ENCODE measurements at regions not wholly inside any gene's neighbourhood (a gene's known extent, or its start where the extent isn't known, plus 50 kb on each side); places are given as distances from the start of the nearest gene placed in this dataset.
"Not testable (repeated sequence)": the region's sequence is repeated elsewhere in the genome, so short reads cannot be mapped to it uniquely, and the experiment has no call there.

- ATAC-seq (no peak), DNase-seq (no peak)
- WGBS, 2 donors, result 93% methylated on average over 3 of the region's 3 CpGs
- Histone ChIP-seq H3K27me3 (peaks cover 0 to 2% (median 0%) of the 10 kb centered on the region in 7 donors), H3K27ac (no peak overlapping the region), H3K4me3 (no peak overlapping the region), H3K36me3 (no peaks in the 10 kb centered on the region), H3K4me1 (no peaks in the 10 kb centered on the region), H3K9me3 (no peaks in the 10 kb centered on the region)
- no peak for TF ChIP-seq CTCF (IDR thresholded peaks at IDR 0.05)
- intact Hi-C loops (cut with DNase I), result no loop called here
Observed at GRCh38 chr1:43019226-43019625, 60.6 kb upstream of the SLC2A1 start.

- Histone ChIP-seq H3K36me3 (no peaks in the 10 kb centered on the region), H3K4me3 (no peak overlapping the region), H3K27me3 (peaks cover 0 to 2% (median 0%) of the 10 kb centered on the region in 7 donors), H3K9me3 (no peaks in the 10 kb centered on the region), H3K27ac (no peak overlapping the region), H3K4me1 (no peaks in the 10 kb centered on the region)
- ATAC-seq (no peak), DNase-seq (no peak)
- WGBS, 2 donors, result 92 to 96% methylated on average over 3 of the region's 3 CpGs
- intact Hi-C loops (cut with DNase I), result no loop called here
- TF ChIP-seq CTCF (IDR thresholded peaks at IDR 0.05), result no peak
Observed at GRCh38 chr1:43018121-43018520, 59.5 kb upstream of the SLC2A1 start.

GRCh38 chr1:43015269-43015668 is 56.6 kb upstream of the SLC2A1 start:
- intact Hi-C loops (cut with DNase I), result no loop called here
- DNase-seq, result no peak
- WGBS, 2 donors, result 89 to 92% methylated on average over 3 of the region's 3 CpGs
- Histone ChIP-seq H3K27me3 (peaks cover 0 to 8% (median 0%) of the 10 kb centered on the region in 7 donors), H3K4me3 (no peak overlapping the region), H3K36me3 (no peaks in the 10 kb centered on the region), H3K27ac (no peak overlapping the region), H3K4me1 (no peaks in the 10 kb centered on the region), H3K9me3 (no peaks in the 10 kb centered on the region)
- ATAC-seq, result no peak
- TF ChIP-seq CTCF (IDR thresholded peaks at IDR 0.05), result no peak

GRCh38 chr1:43014579-43014978 is 55.9 kb upstream of the SLC2A1 start:
- H3K36me3 ChIP-seq; H3K4me3 ChIP-seq; intact Hi-C loops (cut with DNase I); H3K4me1 ChIP-seq; H3K9me3 ChIP-seq; DNase-seq; H3K27ac ChIP-seq; ATAC-seq; H3K27me3 ChIP-seq: not testable (repeated sequence)
- 95% methylated on average over 10 of the region's 10 CpGs for WGBS, 2 donors

GRCh38 chr1:43011020-43011419 is 52.4 kb upstream of the SLC2A1 start:
- H3K9me3 ChIP-seq, result no peaks in the 10 kb centered on the region
- H3K4me3 ChIP-seq, result no peak overlapping the region
- intact Hi-C loops (cut with DNase I), result no loop called here
- TF ChIP-seq CTCF (IDR thresholded peaks at IDR 0.05), result no peak
- DNase-seq (no peak), ATAC-seq (no peak)
- H3K27ac ChIP-seq, result no peak overlapping the region
- peaks cover 0 to 3% (median 0%) of the 10 kb centered on the region in 9 donors for H3K4me1 ChIP-seq
- 33 to 46% methylated on average over 3 of the region's 3 CpGs for WGBS, 2 donors
- H3K36me3 ChIP-seq, result no peaks in the 10 kb centered on the region
- H3K27me3 ChIP-seq, result peaks cover 0 to 33% (median 25%) of the 10 kb centered on the region in 7 donors

Data from heart right ventricle (tissue), 16 donors.